Prostate gland (tissue), 2 donors: ENCODE measurements at regions not wholly inside any gene's neighbourhood (a gene's known extent, or its start where the extent isn't known, plus 50 kb on each side); places are given as distances from the start of the nearest gene placed in this dataset.

Source experiments
- CTCF ChIP-seq, 4 experiments: fragments of 200-600 bp in 2 of 4; fragments of 450-650 bp in 2 of 4; sonication (generic) in 2 of 4; IDR thresholded peaks; 1 replicate in 3 of 4; 2 replicates in 1 of 4; pipeline ENCODE4 v1.5.1; 2016 to 2019; ENCODE audit warnings: antibody characterized with exemption in 4 of 4, mild to moderate bottlenecking in 2 of 4, moderate library complexity in 2 of 4
- POLR2A ChIP-seq: fragments of 450-650 bp; IDR thresholded peaks from one replicate; pipeline ENCODE4 v1.6.1; 2016; ENCODE audit warnings: antibody characterized with exemption, mild to moderate bottlenecking
- POLR2AphosphoS5 ChIP-seq: sonication (generic); formaldehyde crosslinking; IDR thresholded peaks from one replicate; pipeline ENCODE4 v1.6.1; 2017; ENCODE audit warnings: antibody characterized with exemption

- TF ChIP-seq CTCF (IDR thresholded peaks at IDR 0.05) (no peak), POLR2A (no peak), POLR2AphosphoS5 (no peak)
These were observed 161.2 kb upstream of the RGMA start for GRCh38 chr15:93250209-93250608.
